Activated T-cell treated with anti-CD3 and anti-CD28 coated beads, Interleukin-2, amount 50 U/mL, for 4 hours (primary cell): ENCODE measurements at regions not wholly inside any gene's neighbourhood (a gene's known extent, or its start where the extent isn't known, plus 50 kb on each side); places are given as distances from the start of the nearest gene placed in this dataset.

Experiments used
- ATAC-seq, 2 donors: fragments of 200-7000 bp; cut with Tn5 transposase; one replicate each; pipeline ENCODE4 v1.10.0; 2021
- DNase-seq: peaks from one replicate; pipeline ENCODE4 v3.0.0-alpha.2; 2020
- H3K27me3 Mint-ChIP-seq: one replicate; pipeline ENCODE4 v1.8.0; 2021; ENCODE audit warnings: low read depth, mixed read lengths
- H3K36me3 Mint-ChIP-seq: one replicate; pipeline ENCODE4 v1.8.0; 2022; ENCODE audit warnings: mixed read lengths; ENCODE audit not compliant: insufficient read depth
- H3K4me1 Mint-ChIP-seq: one replicate; pipeline ENCODE4 v1.8.0; 2021; ENCODE audit warnings: low read depth, mixed read lengths
- H3K4me3 Mint-ChIP-seq: one replicate; pipeline ENCODE4 v1.8.0; 2021; ENCODE audit warnings: mild to moderate bottlenecking, moderate library complexity, mixed read lengths
- H3K9me3 Mint-ChIP-seq: one replicate; pipeline ENCODE4 v1.8.0; 2021; ENCODE audit warnings: mixed read lengths

DNA sequence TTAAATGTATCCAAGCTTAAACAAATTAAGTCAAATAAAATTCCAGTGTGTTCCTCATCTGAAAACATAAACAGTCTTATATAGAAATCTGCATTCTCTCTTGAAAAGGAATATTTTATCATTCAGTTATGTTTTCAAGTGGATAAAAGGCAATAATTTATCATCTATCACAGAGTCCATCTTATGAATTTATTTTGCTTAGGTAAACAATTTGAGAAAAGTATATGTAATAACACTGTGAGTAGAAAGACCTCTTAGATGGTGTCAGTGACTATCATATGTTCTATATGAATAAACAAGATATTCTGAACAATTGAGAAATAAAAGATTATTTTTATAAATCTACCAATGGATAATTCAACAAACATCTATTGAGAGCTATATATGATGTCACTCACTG lies 397.6 kb upstream of the GJE1 start:
- ATAC-seq = no peak
- Mint-ChIP-seq H3K27me3 (no peaks in the 10 kb centered on the region), H3K4me1 (no peaks in the 10 kb centered on the region), H3K9me3 (no peaks in the 10 kb centered on the region), H3K4me3 (no peak overlapping the region), H3K36me3 (no peaks in the 10 kb centered on the region)
- DNase-seq = no peak

DNA sequence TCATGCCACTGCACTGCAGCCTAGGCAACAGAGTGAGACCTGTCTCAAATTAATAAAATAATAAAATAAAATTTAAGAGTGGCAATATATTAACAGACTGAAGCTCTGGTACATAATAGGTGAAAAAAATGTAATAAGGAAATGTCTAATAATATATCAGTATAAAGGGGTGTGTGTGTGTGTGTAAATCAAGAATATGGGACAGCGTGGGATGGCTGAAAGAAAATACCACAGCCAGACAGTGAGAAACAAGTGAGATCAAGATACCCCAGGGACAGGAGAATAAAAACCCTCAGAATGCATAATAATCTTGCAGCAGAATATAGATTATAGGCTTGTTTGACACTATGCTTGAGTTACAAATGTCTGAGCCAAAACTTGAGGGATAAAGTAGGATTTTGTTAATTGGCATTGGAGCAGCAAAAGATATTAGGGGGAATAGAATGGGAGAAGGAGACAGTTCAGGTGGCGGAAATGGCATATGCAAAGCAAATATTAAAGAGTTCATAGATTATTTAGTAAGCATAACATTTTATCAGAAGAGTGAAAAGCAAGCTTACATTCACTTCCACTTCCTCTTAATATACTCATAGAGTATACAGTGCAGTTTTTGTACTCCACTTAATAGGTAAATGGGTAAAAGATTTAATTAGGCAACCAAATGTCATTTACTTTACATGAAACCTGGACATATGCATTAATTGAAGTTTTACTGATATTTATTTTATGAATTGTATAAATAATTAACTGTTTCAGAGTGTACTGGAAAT lies 398.5 kb upstream of the GJE1 start:
- no peak for ATAC-seq
- DNase-seq = no peak
- no peaks in the 10 kb centered on the region for H3K9me3 Mint-ChIP-seq
- no peaks in the 10 kb centered on the region for H3K4me1 Mint-ChIP-seq
- no peaks in the 10 kb centered on the region for H3K36me3 Mint-ChIP-seq
- no peak overlapping the region for H3K4me3 Mint-ChIP-seq
- H3K27me3 Mint-ChIP-seq = no peaks in the 10 kb centered on the region

DNA sequence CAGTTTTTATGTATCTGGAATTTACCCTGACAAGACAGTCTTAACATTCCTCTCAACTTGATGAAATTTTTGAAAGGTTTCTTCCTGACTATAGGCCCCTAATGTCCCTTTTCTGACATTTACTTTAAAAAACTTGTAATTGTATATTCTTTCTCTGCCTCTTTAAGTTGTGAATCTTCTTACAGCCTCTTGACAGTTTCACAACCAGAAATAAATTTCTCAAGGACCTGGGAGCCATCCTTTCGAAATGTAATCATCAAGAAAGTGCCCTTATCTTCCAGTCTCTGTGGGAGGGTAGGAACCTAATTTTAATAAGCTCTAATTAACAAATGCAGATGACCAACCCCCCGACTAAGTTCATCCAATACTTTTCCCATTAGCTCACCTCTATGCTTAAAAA lies 403.6 kb upstream of the GJE1 start:
- ATAC-seq = no peak
- Mint-ChIP-seq H3K36me3 (no peaks in the 10 kb centered on the region), H3K4me1 (no peaks in the 10 kb centered on the region), H3K4me3 (no peak overlapping the region), H3K27me3 (no peaks in the 10 kb centered on the region), H3K9me3 (no peaks in the 10 kb centered on the region)
- DNase-seq = no peak

DNA sequence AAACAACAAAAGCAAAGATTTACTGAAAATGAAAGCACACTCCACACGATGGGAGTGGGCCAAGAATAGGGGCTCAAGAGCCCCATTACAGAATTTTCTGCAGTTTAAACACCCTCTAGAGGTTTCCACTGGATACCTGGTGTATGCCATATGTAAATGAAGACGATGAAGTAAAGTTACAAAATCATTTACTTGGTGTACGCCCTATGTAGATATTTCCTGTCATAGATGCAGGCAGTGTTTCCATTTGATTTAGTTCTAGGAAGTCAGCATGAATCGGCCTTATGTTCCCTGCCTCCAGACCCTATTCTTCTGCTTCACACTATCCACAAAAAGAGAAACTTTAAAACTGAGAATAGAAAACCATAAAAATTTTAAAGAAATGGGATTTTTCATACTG lies 404.4 kb upstream of the GJE1 start:
- DNase-seq (no peak), ATAC-seq (no peak)
- Mint-ChIP-seq H3K9me3 (no peaks in the 10 kb centered on the region), H3K27me3 (no peaks in the 10 kb centered on the region), H3K4me1 (no peaks in the 10 kb centered on the region), H3K36me3 (no peaks in the 10 kb centered on the region), H3K4me3 (no peak overlapping the region)

DNA sequence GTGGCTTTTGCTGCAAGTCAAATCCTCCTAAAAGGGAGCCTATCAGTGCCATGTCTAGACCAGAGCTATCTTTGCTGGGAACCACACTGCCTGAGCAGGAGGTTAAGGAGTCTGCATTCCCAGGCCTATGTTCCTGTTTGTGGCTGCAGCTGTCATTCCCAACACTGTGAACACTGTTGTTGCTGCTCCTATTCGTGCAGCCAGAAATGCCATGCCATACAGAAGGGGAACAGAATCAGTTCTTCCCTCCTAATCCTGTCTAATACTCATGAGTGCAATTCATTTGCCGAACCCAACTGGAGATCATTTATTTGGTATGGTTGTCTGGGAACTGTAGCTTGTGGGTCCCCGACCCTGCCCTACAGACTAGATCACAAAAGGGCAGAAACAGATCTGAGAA lies 406.5 kb upstream of the GJE1 start:
- Mint-ChIP-seq H3K4me3 (no peak overlapping the region), H3K4me1 (no peaks in the 10 kb centered on the region), H3K9me3 (no peaks in the 10 kb centered on the region), H3K36me3 (no peaks in the 10 kb centered on the region), H3K27me3 (no peaks in the 10 kb centered on the region)
- DNase-seq (no peak), ATAC-seq (no peak)

DNA sequence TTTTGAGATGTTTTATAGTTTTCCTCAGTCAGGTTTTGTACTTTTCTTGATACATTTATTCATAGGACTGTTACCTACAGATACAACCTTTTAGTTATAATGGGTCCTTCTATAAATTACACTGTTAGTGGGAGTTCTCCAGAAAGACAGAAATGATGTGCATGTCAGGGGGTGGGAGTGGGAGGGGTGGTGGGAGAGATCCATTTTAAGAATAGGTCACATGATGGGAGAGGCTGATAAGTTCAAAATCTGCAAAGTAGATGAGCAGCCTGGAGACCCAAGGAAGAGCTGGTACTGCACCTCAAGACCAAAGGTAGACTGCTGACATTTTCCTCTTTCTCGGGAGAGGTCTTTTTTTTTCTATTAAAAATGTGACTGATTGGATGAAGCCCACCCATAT lies 408.0 kb upstream of the GJE1 start:
- H3K4me1 Mint-ChIP-seq = no peaks in the 10 kb centered on the region

DNA sequence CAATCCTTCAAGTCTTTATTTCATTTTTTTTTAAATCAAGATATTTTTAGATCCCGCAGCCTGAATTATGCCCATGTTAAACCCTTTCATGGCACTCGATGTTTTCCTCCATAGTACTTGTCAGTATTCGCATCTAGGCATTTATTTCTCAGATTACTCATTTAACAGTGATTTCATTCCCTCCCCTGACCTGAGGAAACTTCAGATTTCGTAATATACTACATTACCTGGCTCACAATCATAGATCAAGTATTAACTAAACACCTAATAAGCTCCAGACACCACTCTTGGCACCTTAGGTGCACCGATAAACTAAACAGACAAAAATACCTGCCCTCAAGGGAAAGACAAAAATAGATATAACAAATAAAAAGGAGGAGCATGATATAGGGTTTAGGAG lies 413.2 kb upstream of the GJE1 start:
- ATAC-seq = no peak
- Mint-ChIP-seq H3K27me3 (no peaks in the 10 kb centered on the region), H3K9me3 (no peaks in the 10 kb centered on the region), H3K36me3 (no peaks in the 10 kb centered on the region), H3K4me1 (no peaks in the 10 kb centered on the region), H3K4me3 (no peak overlapping the region)
- DNase-seq = no peak

More for the DNA sequence above, 408.0 kb upstream of the GJE1 start:
- no peak for DNase-seq
- H3K9me3 Mint-ChIP-seq = no peaks in the 10 kb centered on the region
- ATAC-seq = no peak
- no peak overlapping the region for H3K4me3 Mint-ChIP-seq
- no peaks in the 10 kb centered on the region for H3K27me3 Mint-ChIP-seq
- no peaks in the 10 kb centered on the region for H3K36me3 Mint-ChIP-seq

DNA sequence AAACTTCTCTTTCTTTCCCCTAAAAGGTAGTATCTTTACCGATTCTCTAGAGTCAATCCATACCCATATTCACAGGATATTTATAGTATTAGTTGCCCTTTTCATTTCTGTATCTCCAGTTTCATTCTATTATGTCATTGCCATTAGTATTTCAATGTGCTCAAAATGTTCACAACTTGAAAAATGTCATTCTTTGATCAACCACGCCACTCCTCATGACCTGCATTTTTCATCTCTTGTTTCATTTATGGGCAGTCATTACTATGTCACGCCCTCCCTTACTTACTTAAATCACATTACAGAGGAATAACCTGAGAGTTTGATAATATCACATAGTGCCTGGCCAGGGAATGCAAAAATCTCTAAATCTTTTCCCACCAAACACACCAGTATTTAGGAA lies 427.3 kb upstream of the GJE1 start:
- ATAC-seq (no peak), DNase-seq (no peak)
- no peaks in the 10 kb centered on the region for H3K27me3 Mint-ChIP-seq
- H3K4me1 Mint-ChIP-seq = no peaks in the 10 kb centered on the region
- no peak overlapping the region for H3K4me3 Mint-ChIP-seq
- no peaks in the 10 kb centered on the region for H3K36me3 Mint-ChIP-seq
- H3K9me3 Mint-ChIP-seq = peaks cover 7% of the 10 kb centered on the region

DNA sequence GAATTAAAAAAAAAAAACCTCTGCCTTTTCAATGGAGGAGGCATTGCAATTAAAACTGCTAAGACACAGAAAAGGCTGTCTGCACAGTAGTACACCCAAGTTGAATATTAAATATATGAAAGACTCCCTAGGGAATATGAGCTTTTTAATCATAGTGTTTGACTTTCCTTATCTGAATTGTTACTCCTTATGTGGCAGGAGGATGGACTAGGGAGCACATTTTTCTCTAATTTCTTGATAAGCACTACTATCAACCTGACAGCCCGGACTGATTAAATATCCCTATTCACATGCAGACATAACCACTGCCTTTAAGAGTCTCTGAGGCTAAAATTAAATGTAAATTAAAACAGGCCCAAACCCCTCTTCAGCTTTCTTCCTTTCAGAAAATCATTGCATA lies 428.6 kb upstream of the GJE1 start:
- no peaks in the 10 kb centered on the region for H3K4me1 Mint-ChIP-seq
- ATAC-seq (no peak), DNase-seq (no peak)
- H3K27me3 Mint-ChIP-seq = no peaks in the 10 kb centered on the region
- H3K36me3 Mint-ChIP-seq = no peaks in the 10 kb centered on the region
- no peak overlapping the region for H3K4me3 Mint-ChIP-seq
- H3K9me3 Mint-ChIP-seq = no peaks in the 10 kb centered on the region

DNA sequence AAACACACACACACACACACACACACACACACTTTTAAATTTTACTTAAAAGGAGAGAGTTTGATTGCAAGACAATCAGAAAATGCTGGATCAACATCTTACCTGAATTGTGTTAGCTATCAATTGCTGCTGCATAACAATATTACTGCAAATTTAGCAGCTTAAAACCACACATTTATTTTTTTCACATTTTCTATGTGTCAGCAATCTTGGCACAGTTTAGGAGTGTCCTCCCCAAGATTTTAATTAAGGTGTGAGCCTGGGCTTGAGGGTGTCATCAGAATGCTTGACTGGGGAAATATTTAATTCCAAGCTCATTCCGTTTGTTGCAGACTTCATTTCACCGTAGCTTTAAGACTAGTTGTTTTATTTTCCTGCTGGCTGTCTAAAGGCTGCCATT lies 431.0 kb upstream of the GJE1 start:
- no peak overlapping the region for H3K4me3 Mint-ChIP-seq
- no peaks in the 10 kb centered on the region for H3K36me3 Mint-ChIP-seq
- no peaks in the 10 kb centered on the region for H3K9me3 Mint-ChIP-seq
- H3K4me1 Mint-ChIP-seq = no peaks in the 10 kb centered on the region
- DNase-seq (no peak), ATAC-seq (no peak)
- no peaks in the 10 kb centered on the region for H3K27me3 Mint-ChIP-seq

DNA sequence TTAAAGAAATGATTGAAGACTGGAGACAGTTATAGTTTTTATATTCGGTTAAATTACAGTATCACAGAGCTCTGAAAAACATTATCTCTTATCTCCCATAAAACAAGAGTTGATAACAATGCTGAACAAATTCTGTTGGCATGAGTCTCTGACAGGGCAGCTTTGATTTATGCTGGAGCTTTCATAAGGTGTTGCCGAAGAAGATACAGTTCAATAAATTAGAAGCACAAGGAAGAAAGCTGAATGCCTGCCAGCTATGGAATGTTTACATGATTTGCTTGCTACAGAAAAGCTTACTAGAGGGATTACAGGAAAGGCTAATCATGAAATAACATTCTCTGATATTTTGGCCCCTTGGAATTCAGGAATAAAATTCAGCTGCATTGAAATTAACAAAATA lies 431.9 kb upstream of the GJE1 start:
- Mint-ChIP-seq H3K27me3 (no peaks in the 10 kb centered on the region), H3K36me3 (no peaks in the 10 kb centered on the region), H3K4me3 (no peak overlapping the region), H3K9me3 (no peaks in the 10 kb centered on the region), H3K4me1 (no peaks in the 10 kb centered on the region)
- DNase-seq = no peak
- ATAC-seq = no peak

DNA sequence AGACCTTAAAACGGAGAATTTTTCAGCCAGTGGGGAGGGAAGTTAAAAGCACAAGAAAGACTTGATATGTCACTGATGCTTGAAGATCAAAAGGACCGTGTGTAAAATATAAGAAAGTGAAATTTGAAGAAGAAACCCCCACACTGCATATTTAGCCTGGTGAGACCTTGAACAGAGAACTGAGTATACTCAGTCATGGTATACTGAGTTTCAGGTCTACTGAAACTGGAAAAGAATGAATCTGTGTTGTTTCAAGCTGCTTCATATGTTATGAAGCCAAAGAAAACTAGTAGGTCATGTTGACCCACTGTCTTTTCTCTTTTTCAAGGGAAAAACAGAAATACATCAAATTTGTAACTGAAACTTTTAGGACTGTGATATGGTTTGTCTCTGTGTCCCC lies 443.8 kb upstream of the GJE1 start:
- no peak overlapping the region for H3K4me3 Mint-ChIP-seq
- ATAC-seq = peak in 1 of 2 donors; percentile 28
- no peaks in the 10 kb centered on the region for H3K4me1 Mint-ChIP-seq

DNA sequence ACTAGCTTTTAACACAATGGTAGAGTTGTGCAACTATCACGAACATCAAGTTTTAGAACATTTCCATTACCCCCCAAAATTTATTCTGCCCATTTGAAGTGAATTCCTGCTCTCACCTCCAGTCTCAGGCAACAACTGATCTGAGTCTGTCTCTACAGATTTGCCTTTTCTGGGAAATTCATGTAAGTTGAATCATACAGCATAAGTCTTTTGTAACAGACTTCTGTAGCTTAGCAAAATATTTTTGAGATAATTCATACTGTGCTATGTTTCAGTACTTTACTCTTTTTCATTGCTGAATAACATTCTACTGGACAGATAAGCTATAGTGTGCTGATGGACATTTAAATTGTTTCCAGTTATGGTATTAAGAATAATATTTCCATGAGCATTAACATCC lies 447.3 kb upstream of the GJE1 start:
- no peak overlapping the region for H3K4me3 Mint-ChIP-seq
- H3K36me3 Mint-ChIP-seq = no peaks in the 10 kb centered on the region
- DNase-seq (no peak), ATAC-seq (no peak)
- no peaks in the 10 kb centered on the region for H3K4me1 Mint-ChIP-seq
- no peaks in the 10 kb centered on the region for H3K9me3 Mint-ChIP-seq
- H3K27me3 Mint-ChIP-seq = no peaks in the 10 kb centered on the region

More for the DNA sequence above, 443.8 kb upstream of the GJE1 start:
- no peaks in the 10 kb centered on the region for H3K36me3 Mint-ChIP-seq
- no peaks in the 10 kb centered on the region for H3K27me3 Mint-ChIP-seq
- no peaks in the 10 kb centered on the region for H3K9me3 Mint-ChIP-seq
- no peak for DNase-seq

DNA sequence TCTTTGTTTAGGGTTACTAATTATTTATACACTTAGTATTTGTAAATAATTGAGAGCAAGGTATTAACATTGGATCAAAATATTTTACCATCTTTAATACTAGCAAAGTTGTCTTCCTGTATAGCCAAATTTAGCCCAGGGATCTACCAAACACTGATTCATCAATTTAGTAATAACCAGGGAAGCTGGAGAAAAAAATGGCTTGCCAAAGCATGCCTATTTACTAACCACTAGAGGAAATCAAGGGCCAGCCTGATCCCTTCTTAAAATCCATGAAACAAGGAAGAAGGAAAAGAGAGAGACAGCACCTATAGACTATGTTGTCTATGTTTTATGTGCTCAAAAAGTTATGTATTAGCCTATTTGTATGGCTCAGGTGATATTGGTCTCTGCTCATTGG lies 450.3 kb upstream of the GJE1 start:
- H3K4me1 Mint-ChIP-seq = peaks cover 1% of the 10 kb centered on the region
- H3K27me3 Mint-ChIP-seq = no peaks in the 10 kb centered on the region
- no peaks in the 10 kb centered on the region for H3K36me3 Mint-ChIP-seq
- ATAC-seq (no peak), DNase-seq (no peak)
- H3K4me3 Mint-ChIP-seq = no peak overlapping the region
- no peaks in the 10 kb centered on the region for H3K9me3 Mint-ChIP-seq

DNA sequence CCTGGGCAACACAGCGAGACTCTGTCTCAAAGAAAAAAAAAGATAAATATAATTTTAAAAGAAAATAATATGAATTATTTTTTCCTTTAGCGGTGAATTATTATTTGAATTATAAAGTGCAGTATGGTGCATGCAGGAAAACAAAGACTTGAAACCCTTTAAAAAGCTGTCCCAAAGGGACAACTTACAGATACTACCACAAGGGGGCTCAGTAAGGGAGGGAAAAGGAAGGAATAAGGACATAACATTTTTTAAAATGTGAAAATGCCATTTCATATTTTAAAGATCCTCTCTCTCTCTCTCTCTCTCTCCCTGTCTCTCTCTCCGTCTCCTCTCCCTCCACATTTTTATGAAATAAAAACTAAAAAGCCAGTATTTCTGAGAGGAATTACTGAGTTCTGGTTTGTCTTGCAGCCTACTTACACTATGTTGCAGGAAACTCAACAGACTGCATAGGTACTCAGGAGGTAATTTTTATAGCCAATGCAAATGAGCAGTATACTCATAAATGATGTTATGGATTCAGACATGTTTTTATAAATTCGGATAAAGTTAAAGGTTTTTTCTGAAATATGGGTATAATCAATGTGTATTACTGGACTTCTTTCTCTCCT lies 455.0 kb upstream of the GJE1 start:
- H3K4me3 Mint-ChIP-seq = no peak overlapping the region
- no peaks in the 10 kb centered on the region for H3K36me3 Mint-ChIP-seq
- ATAC-seq = no peak
- no peaks in the 10 kb centered on the region for H3K9me3 Mint-ChIP-seq
- no peak for DNase-seq
- H3K27me3 Mint-ChIP-seq = no peaks in the 10 kb centered on the region
- peaks cover 1% of the 10 kb centered on the region for H3K4me1 Mint-ChIP-seq
